HepG2 (cell line): ENCODE measurements at regions not wholly inside any gene's neighbourhood (a gene's known extent, or its start where the extent isn't known, plus 50 kb on each side); places are given as distances from the start of the nearest gene placed in this dataset.

Experiments
- ATAC-seq: fragments of 200-7000 bp; cut with Tn5 transposase; 3 replicates; pipeline ENCODE4 v1.9.1; 2020; ENCODE audit warnings: mild to moderate bottlenecking, moderate library complexity
- BruUV-seq: library from RNA; stranded (reverse); fragments of 400-500 nt; replicated peaks from 2 replicates; lab custom pipeline; 2021; lab: Mats Ljungman, UMichigan
- CTCF ChIA-PET: fragments of 300-600 bp; formaldehyde crosslinking; extraction: SDS; loops from one replicate; lab custom pipeline; 2021; ENCODE audit warnings: low total read pairs, inconsistent platforms, low intra/inter-chr PET ratio; lab: Yijun Ruan, JAX
- POLR2A ChIA-PET: fragments of 350-600 bp; sonication (Branson Sonifier 250); formaldehyde crosslinking; loops from one replicate; lab custom pipeline; 2020; ENCODE audit warnings: antibody characterized with exemption, inconsistent platforms; lab: Yijun Ruan, JAX
- DNase-seq: peaks from one replicate; pipeline ENCODE4 v3.0.0-alpha.2; 2015; ENCODE audit warnings: low spot score
- FAIRE-seq: peaks from 3 replicates; lab custom pipeline; 2011; peaks lifted over from hg19 to GRCh38; lab: Jason Lieb, UNC
- H2AFZ ChIP-seq: one replicate; pipeline ENCODE4 v1.6.1; 2011; ENCODE audit warnings: low read length, inconsistent platforms
- H3K27ac ChIP-seq: fragments of 300-600 bp; 3 replicates; pipeline ENCODE4 v1.8.0; 2011; ENCODE audit warnings: mixed run types, mild to moderate bottlenecking, mixed read lengths, low read length, inconsistent platforms; ENCODE audit not compliant: insufficient read depth; ENCODE audit errors: extremely low read length
- H3K27me3 ChIP-seq, 2 experiments: fragments of 200-600 bp in 1 of 2; 2 replicates in 1 of 2; 3 replicates in 1 of 2; pipeline versions ENCODE4 v1.6.0 to v1.8.0; 2011; ENCODE audit warnings: low read length in 2 of 2, mild to moderate bottlenecking in 2 of 2, moderate library complexity in 2 of 2, inconsistent platforms in 1 of 2; ENCODE audit not compliant: insufficient read depth in 2 of 2, control insufficient read depth in 1 of 2
- H3K36me3 ChIP-seq, 2 experiments: fragments of 200-600 bp in 1 of 2; replicated peaks in 1 of 2; 2 replicates in 1 of 2; 3 replicates in 1 of 2; pipeline versions ENCODE4 v1.5.1 to v1.8.0; 2011; ENCODE audit warnings: low read length in 2 of 2, inconsistent platforms in 1 of 2; ENCODE audit not compliant: insufficient read depth in 2 of 2, control insufficient read depth in 1 of 2
- H3K4me1 ChIP-seq: 2 replicates; pipeline ENCODE4 v1.5.1; 2012; ENCODE audit warnings: low read length, inconsistent platforms; ENCODE audit not compliant: insufficient read depth
- H3K4me2 ChIP-seq: 2 replicates; pipeline ENCODE4 v1.6.0; 2011; ENCODE audit warnings: low read depth, low read length, inconsistent platforms
- H3K4me3 ChIP-seq, 3 experiments: fragments of 200-600 bp in 1 of 3; sonication (generic), shearing (Covaris generic) in 1 of 3; replicated peaks in 1 of 3; 2 replicates each; pipeline ENCODE4 v1.5.1; 2011 to 2016; ENCODE audit warnings: low read length in 3 of 3, inconsistent platforms in 2 of 3, low read depth in 2 of 3, mild to moderate bottlenecking in 2 of 3, control low read depth in 1 of 3, mixed read lengths in 1 of 3; ENCODE audit not compliant: insufficient read depth in 1 of 3
- H3K79me2 ChIP-seq: one replicate; pipeline ENCODE4 v1.6.1; 2011; ENCODE audit warnings: low read length, inconsistent platforms; ENCODE audit not compliant: insufficient read depth
- H3K9ac ChIP-seq: 2 replicates; pipeline ENCODE4 v1.6.0; 2011; ENCODE audit warnings: mild to moderate bottlenecking, low read depth, low read length, inconsistent platforms; ENCODE audit not compliant: insufficient read depth
- H3K9me3 ChIP-seq: 2 replicates; pipeline ENCODE4 v1.5.1; 2012; ENCODE audit warnings: mild to moderate bottlenecking, low read length
- H4K20me1 ChIP-seq: 2 replicates; pipeline ENCODE4 v1.6.0; 2011; ENCODE audit warnings: inconsistent platforms, mild to moderate bottlenecking, low read length, moderate library complexity; ENCODE audit not compliant: insufficient read depth
- KLF12 ChIP-seq: sonication (generic); formaldehyde crosslinking; IDR thresholded peaks from 2 replicates; pipeline ENCODE4 v1.4.0; 2020; ENCODE audit warnings: missing genetic modification reagents, borderline replicate concordance
- KLF16 ChIP-seq, 2 experiments: sonication (generic) in 1 of 2; formaldehyde crosslinking in 1 of 2; IDR thresholded peaks; 2 replicates each; pipeline versions ENCODE4 v1.6.1 to v1.8.0; 2016 to 2023; ENCODE audit warnings: missing genetic modification reagents in 2 of 2, missing compliant biosample characterization in 1 of 2
- MIXL1 ChIP-seq: IDR thresholded peaks from 2 replicates; pipeline ENCODE4 v1.6.1; 2016
- POLR2G ChIP-seq: fragments of 200-400 bp; formaldehyde crosslinking; IDR thresholded peaks from 2 replicates; pipeline ENCODE4 v1.6.1; 2018; ENCODE audit warnings: mild to moderate bottlenecking, low read depth, low read length, moderate library complexity
- SIX1 ChIP-seq: sonication (generic); formaldehyde crosslinking; IDR thresholded peaks from 2 replicates; pipeline ENCODE4 v1.4.0; 2020; ENCODE audit warnings: missing genetic modification reagents, borderline replicate concordance
- XBP1 ChIP-seq: sonication (generic); formaldehyde crosslinking; IDR thresholded peaks from 2 replicates; pipeline ENCODE4 v1.5.0; 2020; ENCODE audit warnings: missing genetic modification reagents
- ZNF17 ChIP-seq: sonication (generic); formaldehyde crosslinking; IDR thresholded peaks from 2 replicates; pipeline ENCODE4 v1.5.0; 2020; ENCODE audit warnings: mild to moderate bottlenecking, missing genetic modification reagents
- ZNF567 ChIP-seq: sonication (generic); formaldehyde crosslinking; IDR thresholded peaks from 2 replicates; pipeline ENCODE4 v1.8.1; 2023; ENCODE audit warnings: mild to moderate bottlenecking, missing genetic modification reagents, borderline replicate concordance
- ZNF737 ChIP-seq: sonication (generic); formaldehyde crosslinking; IDR thresholded peaks from 2 replicates; pipeline ENCODE4 v1.5.0; 2020; ENCODE audit warnings: missing genetic modification reagents, mild to moderate bottlenecking, borderline replicate concordance
- ZNF780A ChIP-seq: sonication (generic); formaldehyde crosslinking; IDR thresholded peaks from 2 replicates; pipeline ENCODE4 v1.8.0; 2022; ENCODE audit warnings: mild to moderate bottlenecking, missing genetic modification reagents, moderate library complexity
- ZNF878 ChIP-seq: sonication (generic); formaldehyde crosslinking; IDR thresholded peaks from 2 replicates; pipeline ENCODE4 v1.8.1; 2023; ENCODE audit warnings: mild to moderate bottlenecking, missing genetic modification reagents, moderate library complexity
- WGBS: methylation state at CpG from one replicate; pipeline ENCODE4 v1.1.6; 2017; ENCODE audit warnings: low lambda C conversion rate; 5-methylcytosine and 5-hydroxymethylcytosine counted together
- in situ Hi-C: cut with HindIII; loops from 2 replicates; pipeline ENCODE4 v1.10.0; 2017; ENCODE audit warnings: low pct_unique_long_range_greater_than_20kb; ENCODE audit not compliant: extremely low pct_ligation_motif_present
- intact Hi-C: fragments of 100-400 bp; cut with micrococcal nuclease; formaldehyde crosslinking; loops from one replicate; pipeline ENCODE4 v1.10.0; 2022; ENCODE audit not compliant: unreplicated experiment

DNA sequence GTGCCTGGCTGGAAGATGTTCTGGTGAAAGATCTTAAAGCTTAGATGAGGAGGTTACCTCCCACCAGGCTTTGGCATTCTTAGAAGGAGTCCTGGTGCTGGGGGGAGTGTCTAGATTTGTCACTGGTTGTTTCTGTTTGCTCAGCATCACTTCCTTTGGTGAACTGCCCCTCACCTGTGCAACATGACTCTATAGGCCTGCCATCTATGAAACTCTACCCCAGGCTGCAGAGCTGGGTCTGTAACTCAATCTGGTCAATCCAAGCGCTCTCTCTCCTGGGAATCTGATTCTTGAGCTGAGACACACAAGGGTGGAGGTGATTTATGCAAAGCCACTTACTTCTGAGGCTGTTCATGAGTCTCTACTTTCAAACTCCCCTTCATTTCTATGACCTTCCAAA, 399.4 kb downstream of the NPIPA7 start (continued):
- TF ChIP-seq XBP1 (no peak), ZNF737 (CRISPR knock-in tag) (no peak)

DNA sequence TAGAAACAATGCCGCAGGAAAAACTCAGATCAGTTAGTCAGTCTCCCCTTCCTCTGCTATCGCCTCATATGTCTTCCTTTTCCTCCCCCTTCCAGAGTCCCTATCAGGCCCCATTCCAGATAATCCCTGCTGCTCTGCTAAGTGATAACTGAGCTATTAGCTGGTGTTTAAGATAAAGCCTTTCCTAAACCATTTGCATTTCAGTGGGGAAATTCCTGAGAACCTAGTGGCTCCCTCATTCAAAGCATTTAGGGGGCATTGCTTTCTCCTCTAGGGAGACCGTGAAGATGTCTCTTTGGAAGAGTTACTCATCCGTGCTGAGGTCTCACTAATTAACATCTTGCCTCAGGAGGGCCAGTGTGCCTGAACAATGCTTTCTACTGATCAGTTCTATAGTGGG, 401.6 kb downstream of the NPIPA7 start:
- no peak for FAIRE-seq
- ChIA-PET CTCF (no interaction called here), POLR2A (no interaction called here)
- intact Hi-C loops: no loop called here
- Histone ChIP-seq H3K27ac (no peak overlapping the region), H3K4me2 (no peak overlapping the region), H3K4me1 (no peaks in the 10 kb centered on the region), H4K20me1 (no peaks in the 10 kb centered on the region), H3K9me3 (no peaks in the 10 kb centered on the region), H3K4me3 (no peak overlapping the region), H3K9ac (no peak overlapping the region), H3K36me3 (no peaks in the 10 kb centered on the region), H3K79me2 (no peaks in the 10 kb centered on the region), H3K27me3 (0 out of 5 replicates have a peak, but pooled peaks cover 0 to 2% of the 10 kb centered on the region in 2 experiments), H2AFZ (no peak overlapping the region)
- WGBS: 2% methylated on average over 4 of the region's 4 CpGs
- no peak for ATAC-seq
- in situ Hi-C loops: no loop called here
- TF ChIP-seq ZNF878 (CRISPR knock-in tag) (no peak), ZNF17 (CRISPR knock-in tag) (no peak), SIX1 (CRISPR knock-in tag) (no peak), ZNF780A (CRISPR knock-in tag) (no peak), KLF16 (CRISPR knock-in tag; IDR thresholded peaks at IDR 0.05) (no peak), ZNF567 (no peak), KLF12 (CRISPR knock-in tag) (no peak), POLR2G (no peak), MIXL1 (CRISPR knock-in tag) (no peak)
- no peak for DNase-seq
- no TSS peak for BruUV-seq
